ENCODE measurements at regions not wholly inside any gene's neighbourhood (a gene's known extent, or its start where the extent isn't known, plus 50 kb on each side); places are given as distances from the start of the nearest gene placed in this dataset.

- ATAC-seq: no peak
- TF ChIP-seq CREB5 (CRISPR knock-in tag; IDR thresholded peaks at IDR 0.05; ENCODE audit: low read depth) (no peak), ZNF70 (CRISPR knock-in tag; IDR thresholded peaks at IDR 0.05) (no peak), OSR1 (CRISPR knock-in tag; IDR thresholded peaks at IDR 0.05) (no peak), POU6F1 (CRISPR knock-in tag; IDR thresholded peaks at IDR 0.05; ENCODE audit: borderline replicate concordance, low read depth) (no peak), TOX (CRISPR knock-in tag; IDR thresholded peaks at IDR 0.05; ENCODE audit: borderline replicate concordance) (no peak), ZC3H10 (CRISPR knock-in tag; IDR thresholded peaks at IDR 0.05) (no peak), TCF4 (CRISPR knock-in tag; IDR thresholded peaks at IDR 0.05; ENCODE audit: borderline replicate concordance) (no peak), ZNF565 (CRISPR knock-in tag; conservative IDR thresholded peaks at IDR 0.05; ENCODE audit: low read depth) (no peak), CSDC2 (CRISPR knock-in tag; IDR thresholded peaks at IDR 0.05) (no peak), BACH2 (CRISPR knock-in tag; IDR thresholded peaks at IDR 0.05; ENCODE audit: borderline replicate concordance) (no peak)
These were observed 306.1 kb downstream of the IRS2 start for GRCh38 chr13:109480011-109480955.

GRCh38 chr13:109479534-109479933 lies 306.8 kb downstream of the IRS2 start:
- TF ChIP-seq ARNTL (CRISPR knock-in tag; IDR thresholded peaks at IDR 0.05; ENCODE audit: borderline replicate concordance, low read depth) (no peak), ESRRG (CRISPR knock-in tag; IDR thresholded peaks at IDR 0.05) (no peak), POU6F1 (CRISPR knock-in tag; IDR thresholded peaks at IDR 0.05; ENCODE audit: borderline replicate concordance, low read depth) (no peak), RARB (CRISPR knock-in tag; IDR thresholded peaks at IDR 0.05) (no peak), ZFP30 (CRISPR knock-in tag; IDR thresholded peaks at IDR 0.05) (no peak), CSDC2 (CRISPR knock-in tag; IDR thresholded peaks at IDR 0.05) (no peak), CREB5 (CRISPR knock-in tag; IDR thresholded peaks at IDR 0.05; ENCODE audit: low read depth) (no peak), PATZ1 (CRISPR knock-in tag; IDR thresholded peaks at IDR 0.05; ENCODE audit: borderline replicate concordance) (no peak), BACH2 (CRISPR knock-in tag; IDR thresholded peaks at IDR 0.05; ENCODE audit: borderline replicate concordance) (no peak), CSRNP3 (CRISPR knock-in tag; IDR thresholded peaks at IDR 0.05) (no peak)
- ATAC-seq: no peak

- ATAC-seq: no peak
- no peak for TF ChIP-seq OSR1 (CRISPR knock-in tag; IDR thresholded peaks at IDR 0.05)
- no peak for TF ChIP-seq ZNF565 (CRISPR knock-in tag; conservative IDR thresholded peaks at IDR 0.05; ENCODE audit: low read depth)
- TF ChIP-seq ZC3H10 (CRISPR knock-in tag; IDR thresholded peaks at IDR 0.05): no peak
- TF ChIP-seq CSRNP3 (CRISPR knock-in tag; IDR thresholded peaks at IDR 0.05): no peak
- no peak for TF ChIP-seq TSHZ2 (CRISPR knock-in tag; IDR thresholded peaks at IDR 0.05)
- TF ChIP-seq ISL1 (CRISPR knock-in tag; IDR thresholded peaks at IDR 0.05): no peak
- no peak for TF ChIP-seq SNAI2 (CRISPR knock-in tag; IDR thresholded peaks at IDR 0.05)
- no peak for TF ChIP-seq GLIS3 (CRISPR knock-in tag; IDR thresholded peaks at IDR 0.05)
- TF ChIP-seq POU6F1 (CRISPR knock-in tag; IDR thresholded peaks at IDR 0.05; ENCODE audit: borderline replicate concordance, low read depth): no peak
These were observed 310.4 kb downstream of the IRS2 start for GRCh38 chr13:109476001-109476400.
